Sciatic nerve (tissue), 2 donors: ENCODE measurements at regions not wholly inside any gene's neighbourhood (a gene's known extent, or its start where the extent isn't known, plus 50 kb on each side); places are given as distances from the start of the nearest gene placed in this dataset.

Experiments
- ATAC-seq: fragments of 200-7000 bp; cut with Tn5 transposase; one replicate; pipeline ENCODE4 v1.9.1; 2020; ENCODE audit warnings: mild to moderate bottlenecking, moderate library complexity
- DNase-seq: peaks from one replicate; pipeline ENCODE4 v3.0.0-alpha.2; 2020; ENCODE audit warnings: low spot score
- intact Hi-C: fragments of 100-400 bp; cut with DNase I; formaldehyde crosslinking; loops from one replicate; pipeline ENCODE4 v1.14.2; 2022
- donor health status: DM: no; HTN: no; CAD: no.
- donor health status: DM: no; HTN: no; CAD: no.

- DNase-seq (no peak), ATAC-seq (no peak)
- intact Hi-C loops = no loop called here
Measured at GRCh38 chr10:28969413-28969812, 292.1 kb downstream of the BAMBI start.

DNA sequence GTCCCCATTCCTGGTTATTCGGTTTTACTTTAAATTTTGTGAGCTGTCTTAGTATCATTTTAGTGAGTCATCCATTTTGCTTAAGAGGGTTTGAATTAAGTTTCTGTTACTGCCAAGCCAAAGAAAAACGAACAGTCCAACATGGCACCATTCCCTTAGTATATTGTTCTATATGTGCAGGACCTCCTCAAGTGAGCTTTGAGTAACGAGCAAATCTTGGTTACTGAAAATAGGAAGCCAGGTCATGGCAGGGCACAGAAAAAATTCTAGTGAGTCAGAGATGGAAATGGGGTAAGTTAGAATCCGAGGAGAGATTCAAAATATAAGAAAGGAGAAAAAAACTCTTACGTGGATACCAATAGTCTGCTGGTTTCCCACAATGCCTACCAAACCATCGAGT is 292.9 kb downstream of the BAMBI start:
- intact Hi-C loops = no loop called here
- DNase-seq (no peak), ATAC-seq (no peak)

DNA sequence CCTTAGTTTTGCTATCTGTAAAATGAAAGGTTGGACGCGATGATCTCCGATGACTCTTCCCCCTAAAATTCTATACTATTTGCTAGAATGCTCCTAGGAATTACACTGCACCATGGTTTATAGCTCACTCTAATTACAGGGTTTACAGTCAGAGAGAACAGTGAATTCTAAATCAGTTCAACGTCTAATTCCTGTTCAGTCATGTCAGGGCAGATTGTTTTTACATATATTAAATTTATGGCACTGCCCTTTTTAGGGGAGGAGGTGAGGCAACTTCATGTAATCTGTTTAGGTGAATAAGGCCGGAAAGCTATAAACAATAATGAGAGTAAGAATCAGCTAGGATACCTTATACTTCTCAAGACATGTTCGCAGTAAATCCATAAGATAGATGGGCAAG is 293.9 kb downstream of the BAMBI start:
- intact Hi-C loops = no loop called here
- ATAC-seq (no peak), DNase-seq (no peak)

GRCh38 chr10:28971764-28972163 is 294.4 kb downstream of the BAMBI start:
- intact Hi-C loops = no loop called here
- ATAC-seq (no peak), DNase-seq (no peak)

GRCh38 chr10:28973309-28973972 is 296.1 kb downstream of the BAMBI start:
- intact Hi-C loops = no loop called here
- DNase-seq = no peak
- no peak for ATAC-seq

DNA sequence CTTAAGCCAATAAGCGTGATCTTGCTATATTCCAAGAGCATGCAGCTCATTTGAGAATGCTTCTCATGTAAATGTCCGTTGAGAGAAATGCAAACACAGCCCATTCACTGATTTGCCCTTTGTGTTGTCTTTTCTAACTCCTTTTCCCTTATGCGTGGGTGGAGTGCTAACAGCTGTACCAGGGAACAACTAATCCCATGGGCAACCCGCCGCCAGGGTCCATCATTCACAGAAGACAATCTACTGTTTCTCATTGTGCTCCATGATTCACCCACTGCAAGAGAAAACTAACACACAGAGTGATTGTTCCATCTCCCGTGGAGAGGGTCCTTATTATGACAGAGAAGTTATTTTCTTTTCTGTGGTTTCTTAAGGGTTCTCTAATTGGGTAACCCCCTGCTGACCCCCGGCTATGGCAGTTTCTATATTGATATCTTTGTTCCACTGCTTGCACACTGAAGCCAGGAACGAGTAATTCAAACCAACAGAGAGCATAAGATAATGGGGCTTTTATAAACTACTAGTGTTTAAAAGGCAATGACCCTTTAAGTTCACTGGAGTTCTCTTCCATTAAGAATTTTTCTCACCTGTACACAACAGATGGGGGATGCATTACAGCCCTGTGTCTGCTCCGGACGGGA is 298.7 kb downstream of the BAMBI start:
- DNase-seq (no peak), ATAC-seq (peak; percentile 86)
- intact Hi-C loops = no loop called here

DNA sequence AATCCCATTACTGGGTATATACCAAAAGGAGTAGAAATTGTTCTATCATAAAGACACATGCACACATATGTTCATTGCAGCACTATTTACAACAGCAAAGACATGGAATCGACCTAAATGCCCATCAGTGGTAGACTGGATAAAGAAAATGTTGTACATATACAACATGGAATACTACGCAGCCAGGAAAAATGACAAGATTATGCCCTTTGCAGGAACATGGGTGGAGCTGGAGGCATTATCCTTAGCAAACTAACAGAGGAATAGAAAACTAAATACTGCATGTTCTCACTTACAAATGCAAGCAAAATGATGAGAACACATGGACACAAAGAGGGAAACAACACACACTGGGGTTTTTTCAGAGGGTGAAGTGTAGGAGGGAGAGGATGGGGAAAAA is 300.2 kb downstream of the BAMBI start:
- intact Hi-C loops = no loop called here
- ATAC-seq (no peak), DNase-seq (no peak)

- ATAC-seq = no peak
- intact Hi-C loops = no loop called here
- no peak for DNase-seq
Measured at GRCh38 chr10:28980264-28980663, 302.9 kb downstream of the BAMBI start.

- no peak for ATAC-seq
- intact Hi-C loops = no loop called here
- DNase-seq = no peak
Measured at GRCh38 chr10:28981007-28981406, 303.7 kb downstream of the BAMBI start.

DNA sequence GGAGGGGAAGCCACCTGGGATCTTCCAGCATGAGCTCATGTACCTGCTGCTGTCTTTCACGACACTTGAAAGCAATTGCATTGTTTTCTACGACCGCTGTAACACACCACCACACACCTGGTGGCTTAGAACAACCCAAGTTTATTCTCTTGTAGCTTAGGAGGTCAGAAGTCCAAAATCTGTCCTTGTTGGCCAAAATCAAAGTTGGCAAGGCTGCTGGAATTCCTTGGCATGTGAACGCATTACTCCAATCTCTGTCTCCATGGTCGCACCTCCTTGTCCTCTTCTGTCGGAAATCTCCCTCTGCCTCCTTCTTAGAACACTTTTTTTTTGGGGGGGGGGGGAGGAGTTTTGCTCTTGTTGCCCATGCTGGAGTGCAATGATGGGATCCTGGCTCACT is 305.7 kb downstream of the BAMBI start:
- ATAC-seq (no peak), DNase-seq (no peak)
- intact Hi-C loops = no loop called here

GRCh38 chr10:28983799-28984198 is 305.1 kb upstream of the LYZL1 start:
- peak; percentile 55 for ATAC-seq
- intact Hi-C loops = no loop called here
- no peak for DNase-seq

DNA sequence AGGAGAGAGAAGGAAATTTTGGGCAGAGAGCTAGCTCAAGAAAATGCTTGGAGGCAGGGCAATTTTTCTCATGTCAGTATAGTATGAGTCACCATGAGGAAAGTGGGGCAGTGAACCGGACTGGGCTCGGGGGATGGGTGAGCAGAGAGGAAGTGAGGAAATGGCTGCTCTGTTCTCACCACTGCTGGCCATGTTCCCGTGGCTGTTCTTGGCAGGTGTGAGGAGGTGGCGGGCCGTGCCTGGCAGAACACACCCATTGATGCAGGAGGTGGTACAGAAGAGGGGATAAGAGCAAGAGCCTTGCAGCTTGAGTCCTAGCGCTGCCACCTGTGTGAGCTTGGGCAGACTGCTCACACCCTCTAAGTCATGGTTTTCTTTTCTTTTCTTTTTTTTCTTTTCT is 304.4 kb upstream of the LYZL1 start:
- peak; percentile 76 for DNase-seq
- ATAC-seq = peak; percentile 87
- intact Hi-C loops = no loop called here

DNA sequence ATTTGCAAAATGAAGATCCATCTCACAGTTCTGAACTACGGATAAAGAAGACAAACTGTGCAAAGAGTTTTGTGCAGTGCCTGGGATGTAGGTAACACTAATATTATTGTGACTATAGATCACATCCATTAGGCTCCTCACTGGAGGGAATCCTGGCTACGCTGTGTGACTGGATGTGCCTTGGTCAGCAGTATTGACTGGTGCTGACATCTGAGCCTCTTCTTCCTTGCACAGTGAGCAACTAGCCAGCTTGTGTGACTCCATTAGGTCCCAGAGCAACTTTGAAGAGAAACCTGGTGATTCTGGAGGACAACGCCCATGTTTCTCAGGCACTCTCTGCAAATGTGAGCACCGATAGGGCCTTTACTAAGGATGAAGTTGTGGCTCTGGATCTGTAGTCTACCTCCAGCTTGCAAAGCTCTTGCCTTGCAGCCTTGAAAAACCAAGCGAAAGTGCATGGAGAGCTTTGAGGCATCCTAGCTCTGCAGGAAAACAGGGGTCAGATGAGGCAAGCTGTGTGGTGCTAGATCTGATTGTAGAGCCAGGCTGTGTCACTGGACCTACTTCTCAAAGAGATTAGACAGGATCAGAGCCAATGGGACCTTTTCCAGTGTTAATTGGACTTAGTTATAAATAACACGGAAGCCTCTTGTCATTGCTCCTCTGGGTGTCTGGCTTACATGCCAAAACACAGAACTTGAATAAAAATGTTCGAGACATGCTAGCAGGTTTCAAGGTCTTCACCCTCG is 303.6 kb upstream of the LYZL1 start:
- DNase-seq = no peak
- intact Hi-C loops = no loop called here
- ATAC-seq = no peak

DNA sequence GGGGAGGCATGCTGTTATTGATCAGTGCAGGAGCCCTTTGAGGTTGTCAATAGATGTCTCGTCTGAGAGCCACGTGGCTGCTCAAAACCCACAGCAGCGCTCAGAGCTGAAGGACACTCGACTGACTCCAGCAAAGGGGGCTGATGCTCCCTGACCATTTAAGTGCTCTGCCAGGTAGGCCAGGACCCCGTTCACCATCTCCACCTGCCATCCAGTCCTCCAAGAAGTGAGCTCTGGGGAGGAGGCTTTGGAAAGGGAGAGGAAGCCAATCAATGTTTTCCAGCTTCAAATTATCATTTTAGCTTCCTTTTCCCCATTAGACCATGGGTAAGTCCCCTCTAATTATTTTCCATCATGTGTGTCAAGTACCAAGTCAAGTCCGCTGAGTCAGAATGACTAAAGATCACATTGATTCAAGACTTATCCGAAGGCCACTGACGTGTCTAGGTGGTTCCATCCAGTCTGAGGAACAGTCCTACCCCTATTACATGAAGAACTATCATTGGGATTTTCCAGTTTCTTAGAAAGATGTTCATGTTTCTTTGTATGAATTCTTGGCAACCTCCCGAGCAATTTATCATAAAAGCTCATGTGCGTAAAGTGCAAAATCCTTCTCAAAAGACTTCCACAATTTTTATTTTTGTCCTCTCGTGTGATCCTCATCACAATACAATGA is 302.6 kb upstream of the LYZL1 start:
- intact Hi-C loops = no loop called here
- DNase-seq = no peak
- ATAC-seq = no peak

GRCh38 chr10:28986856-28987255 is 302.0 kb upstream of the LYZL1 start:
- intact Hi-C loops = no loop called here
- DNase-seq = no peak
- ATAC-seq = no peak

GRCh38 chr10:28987555-28988320 is 301.1 kb upstream of the LYZL1 start:
- intact Hi-C loops = no loop called here
- ATAC-seq (no peak), DNase-seq (no peak)

- intact Hi-C loops = no loop called here
- no peak for ATAC-seq
- no peak for DNase-seq
Measured at GRCh38 chr10:28988980-28989379, 299.9 kb upstream of the LYZL1 start.

DNA sequence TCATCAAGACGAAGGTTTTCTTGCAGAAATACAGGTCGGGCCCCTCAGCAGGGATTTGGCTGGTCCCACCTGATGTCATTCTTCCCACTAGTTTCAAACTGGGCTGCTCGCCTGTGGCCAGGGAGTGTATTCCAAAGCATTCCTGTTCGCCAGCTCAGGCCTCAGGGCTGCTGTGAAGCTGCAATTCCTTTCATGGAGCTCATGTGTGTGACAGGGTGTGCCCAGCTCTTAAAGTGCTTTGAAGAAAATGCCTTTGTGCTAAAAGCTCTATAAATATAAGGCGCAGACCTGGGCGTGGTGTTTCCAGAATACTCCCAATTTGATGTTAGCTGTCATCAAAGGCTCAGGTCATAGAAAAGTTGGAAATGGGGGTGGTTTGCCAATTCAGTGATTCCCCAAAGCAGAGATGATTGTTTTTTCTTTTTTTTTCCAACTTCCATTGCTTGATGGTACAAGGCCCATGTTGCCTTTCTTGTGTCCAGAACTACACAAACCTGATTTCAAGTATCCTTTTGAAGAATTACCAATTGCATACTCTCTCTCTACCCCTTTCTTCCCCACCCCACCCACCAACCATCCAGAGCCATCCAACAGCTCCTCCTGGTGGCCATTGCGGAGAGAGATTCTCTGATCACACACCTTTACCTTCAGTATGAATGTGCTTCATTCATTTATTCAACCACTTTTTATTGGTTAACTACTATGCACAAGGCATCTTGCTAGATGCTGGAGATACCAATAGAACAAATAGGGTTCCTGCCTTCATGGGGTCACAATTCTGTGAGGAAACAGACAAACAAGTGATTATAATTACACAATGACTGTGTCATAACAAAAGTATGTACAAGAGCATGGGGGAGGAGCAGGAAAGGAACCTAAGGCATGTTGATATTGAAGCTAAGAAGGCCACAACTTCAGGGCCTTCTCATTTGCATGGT is 297.3 kb upstream of the LYZL1 start:
- intact Hi-C loops = no loop called here
- no peak for DNase-seq
- peak; percentile 42 for ATAC-seq
